Erythroblast (primary cell): ENCODE measurements at regions not wholly inside any gene's neighbourhood (a gene's known extent, or its start where the extent isn't known, plus 50 kb on each side); places are given as distances from the start of the nearest gene placed in this dataset.
"Not testable (repeated sequence)": the region's sequence is repeated elsewhere in the genome, so short reads cannot be mapped to it uniquely, and the experiment has no call there.

Source experiments
- DNase-seq, 2 experiments: peaks; one replicate each; lab custom pipeline; 2025; lab: John Stamatoyannopoulos, UW
- GATA1 ChIP-seq: IDR thresholded peaks from 2 replicates; pipeline ENCODE4 v1.6.1; 2011; ENCODE audit warnings: low read depth, mild to moderate bottlenecking, control low read depth, low read length, moderate library complexity
- POLR2A ChIP-seq: IDR thresholded peaks from 2 replicates; pipeline ENCODE4 v1.6.1; 2011; ENCODE audit warnings: mild to moderate bottlenecking, low read length

- no peak for DNase-seq
These were observed 347.7 kb upstream of the MAP2 start for GRCh38 chr2:209076151-209076550.

GRCh38 chr2:209086761-209087160 lies 337.1 kb upstream of the MAP2 start:
- no peak for TF ChIP-seq GATA1
- TF ChIP-seq POLR2A: no peak
- DNase-seq: no peak

More at GRCh38 chr2:209076151-209076550, 347.7 kb upstream of the MAP2 start:
- no peak for TF ChIP-seq GATA1
- no peak for TF ChIP-seq POLR2A

GRCh38 chr2:209091056-209091455 lies 332.8 kb upstream of the MAP2 start:
- TF ChIP-seq POLR2A: no peak
- TF ChIP-seq GATA1: no peak

GRCh38 chr2:209094221-209094620 lies 329.6 kb upstream of the MAP2 start:
- no peak for DNase-seq
- TF ChIP-seq POLR2A: no peak
- no peak for TF ChIP-seq GATA1

More at GRCh38 chr2:209091056-209091455, 332.8 kb upstream of the MAP2 start:
- no peak for DNase-seq

GRCh38 chr2:209095432-209095831 lies 328.4 kb upstream of the MAP2 start:
- DNase-seq: no peak
- TF ChIP-seq GATA1 (no peak), POLR2A (no peak)

GRCh38 chr2:209097168-209097567 lies 326.7 kb upstream of the MAP2 start:
- DNase-seq: peak; percentile 2
- TF ChIP-seq GATA1: no peak
- no peak for TF ChIP-seq POLR2A

GRCh38 chr2:209102319-209102718 lies 321.5 kb upstream of the MAP2 start:
- TF ChIP-seq GATA1 (no peak), POLR2A (no peak)
- no peak for DNase-seq

- no peak for DNase-seq
- TF ChIP-seq GATA1 (no peak), POLR2A (no peak)
These were observed 310.8 kb upstream of the MAP2 start for GRCh38 chr2:209113026-209113425.

- no peak for DNase-seq
- TF ChIP-seq POLR2A (no peak), GATA1 (no peak)
These were observed 309.1 kb upstream of the MAP2 start for GRCh38 chr2:209114588-209115240.

GRCh38 chr2:209121691-209122090 lies 302.2 kb upstream of the MAP2 start:
- DNase-seq: no peak
- TF ChIP-seq GATA1 (no peak), POLR2A (no peak)

- TF ChIP-seq GATA1 (no peak), POLR2A (no peak)
- no peak for DNase-seq
These were observed 298.6 kb upstream of the MAP2 start for GRCh38 chr2:209125291-209125690.

- no peak for DNase-seq
- no peak for TF ChIP-seq POLR2A
- TF ChIP-seq GATA1: no peak
These were observed 285.8 kb upstream of the MAP2 start for GRCh38 chr2:209138079-209138478.

GRCh38 chr2:209141142-209141541 lies 282.7 kb upstream of the MAP2 start:
- no peak for DNase-seq
- TF ChIP-seq POLR2A (no peak), GATA1 (no peak)

GRCh38 chr2:209141818-209142217 lies 282.0 kb upstream of the MAP2 start:
- DNase-seq: no peak

GRCh38 chr2:209145220-209145691 lies 278.6 kb upstream of the MAP2 start:
- DNase-seq: not testable (repeated sequence)

More at GRCh38 chr2:209141818-209142217, 282.0 kb upstream of the MAP2 start:
- TF ChIP-seq POLR2A (no peak), GATA1 (no peak)
